ENCODE measurements at regions not wholly inside any gene's neighbourhood (a gene's known extent, or its start where the extent isn't known, plus 50 kb on each side); places are given as distances from the start of the nearest gene placed in this dataset.

DNA sequence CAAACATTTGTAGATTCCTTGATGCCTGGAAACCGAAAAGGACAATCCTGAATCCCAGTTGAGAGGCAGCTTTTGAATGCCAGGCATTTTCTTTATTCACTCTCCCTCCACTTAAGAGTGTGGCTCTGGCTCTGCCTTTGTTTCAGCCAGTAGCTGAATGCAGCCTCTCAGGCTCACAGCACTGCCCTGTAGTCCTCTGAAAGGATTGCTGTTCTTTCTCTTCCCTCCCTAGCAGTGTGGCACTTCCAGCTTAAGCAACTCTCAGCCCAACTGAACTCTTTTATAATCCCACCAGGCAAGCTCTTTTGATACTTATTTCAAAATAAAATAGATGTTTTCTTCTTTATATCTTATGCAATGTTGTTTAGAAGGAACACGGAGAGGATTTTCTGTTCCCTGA lies 415.6 kb downstream of the GJA1 start:
- Histone ChIP-seq H3K27ac (no peak overlapping the region), H3K9me3 (no peaks in the 10 kb centered on the region), H3K4me3 (no peak overlapping the region), H3K4me2 (no peak overlapping the region), H3K4me1 (peaks cover 7% of the 10 kb centered on the region; the same call in 1 of the 3 replicates)
- CTCF ChIA-PET = interaction anchor here (1.0 kb wide), 1 partner anchor 421 kb away, joined by 5 read pairs; no protein-coding TSS in a partner anchor
- DNase-seq (ENCODE audit: low read depth in 1 of 2, low spot score in 1 of 2) = no peak
- POLR2A ChIA-PET = no interaction called here
- no peak for ATAC-seq
- no peak for TF ChIP-seq TFCP2L1 (CRISPR knock-in tag; IDR thresholded peaks at IDR 0.05)
- TF ChIP-seq MAZ (IDR thresholded peaks at IDR 0.05; ENCODE audit: borderline replicate concordance, low read depth, low read length) = no peak
- no peak for TF ChIP-seq MAFK (IDR thresholded peaks at IDR 0.05; ENCODE audit: partially characterized antibody)
- no peak for TF ChIP-seq RARB (CRISPR knock-in tag; IDR thresholded peaks at IDR 0.05)
- no peak for FAIRE-seq
- 75% methylated on average over 2 of the region's 2 CpGs for WGBS (ENCODE audit: missing lambda C conversion rate)

DNA sequence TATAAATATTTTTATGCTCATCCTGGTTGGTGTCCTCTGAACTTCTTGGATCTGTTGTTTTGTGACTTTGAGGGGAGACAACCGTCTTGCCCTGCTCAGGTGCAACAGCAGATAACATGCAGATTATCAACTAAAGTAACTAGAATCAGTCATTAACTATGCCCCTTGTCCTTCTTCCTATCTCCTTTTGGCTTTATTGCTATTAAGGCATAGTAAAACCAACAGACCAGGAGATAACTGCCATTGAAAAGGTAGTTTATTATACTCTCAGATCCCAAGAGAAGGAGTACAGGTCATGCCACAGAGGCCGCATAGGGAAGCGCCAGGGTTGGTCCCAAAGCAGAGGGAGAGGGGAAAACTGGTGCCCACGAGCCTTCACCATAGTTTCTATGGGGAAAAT lies 418.2 kb downstream of the GJA1 start:
- Histone ChIP-seq H3K9me3 (no peaks in the 10 kb centered on the region), H3K27ac (no peak overlapping the region), H3K4me1 (peaks cover 7% of the 10 kb centered on the region; the same call in 1 of the 3 replicates), H3K4me2 (no peak overlapping the region), H3K4me3 (no peak overlapping the region)
- ChIA-PET POLR2A (no interaction called here), CTCF (no interaction called here)
- FAIRE-seq (no peak), ATAC-seq (no peak), DNase-seq (ENCODE audit: low read depth in 1 of 2, low spot score in 1 of 2) (no peak)
- 81% methylated on average over 4 of the region's 4 CpGs for WGBS (ENCODE audit: missing lambda C conversion rate)
- TF ChIP-seq EP300 (IDR thresholded peaks at IDR 0.05) (no peak), ZC3H11A (IDR thresholded peaks at IDR 0.05) (no peak), FOSB (CRISPR knock-in tag; IDR thresholded peaks at IDR 0.05) (no peak), BHLHE40 (IDR thresholded peaks at IDR 0.05; ENCODE audit: low read depth, low read length) (no peak), POLR2AphosphoS2 (conservative IDR thresholded peaks at IDR 0.05; ENCODE audit: low read length) (no peak), JUN (IDR thresholded peaks at IDR 0.05) (no peak), SREBF2 (IDR thresholded peaks at IDR 0.05) (no peak), ZNF302 (CRISPR knock-in tag; IDR thresholded peaks at IDR 0.05) (no peak), EHMT2 (IDR thresholded peaks at IDR 0.05; ENCODE audit: low read depth) (no peak), KDM1A (IDR thresholded peaks at IDR 0.05; ENCODE audit: low read depth) (no peak)
- TF ChIP-seq, protein P1, sequence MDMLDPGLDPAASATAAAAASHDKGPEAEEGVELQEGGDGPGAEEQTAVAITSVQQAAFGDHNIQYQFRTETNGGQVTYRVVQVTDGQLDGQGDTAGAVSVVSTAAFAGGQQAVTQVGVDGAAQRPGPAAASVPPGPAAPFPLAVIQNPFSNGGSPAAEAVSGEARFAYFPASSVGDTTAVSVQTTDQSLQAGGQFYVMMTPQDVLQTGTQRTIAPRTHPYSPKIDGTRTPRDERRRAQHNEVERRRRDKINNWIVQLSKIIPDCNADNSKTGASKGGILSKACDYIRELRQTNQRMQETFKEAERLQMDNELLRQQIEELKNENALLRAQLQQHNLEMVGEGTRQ (IDR thresholded peaks at IDR 0.05) = no peak
- TF ChIP-seq, protein P2, sequence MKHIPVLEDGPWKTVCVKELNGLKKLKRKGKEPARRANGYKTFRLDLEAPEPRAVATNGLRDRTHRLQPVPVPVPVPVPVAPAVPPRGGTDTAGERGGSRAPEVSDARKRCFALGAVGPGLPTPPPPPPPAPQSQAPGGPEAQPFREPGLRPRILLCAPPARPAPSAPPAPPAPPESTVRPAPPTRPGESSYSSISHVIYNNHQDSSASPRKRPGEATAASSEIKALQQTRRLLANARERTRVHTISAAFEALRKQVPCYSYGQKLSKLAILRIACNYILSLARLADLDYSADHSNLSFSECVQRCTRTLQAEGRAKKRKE (CRISPR knock-in tag; IDR thresholded peaks at IDR 0.05; ENCODE audit: low read depth) = no peak
- TF ChIP-seq, protein P3, sequence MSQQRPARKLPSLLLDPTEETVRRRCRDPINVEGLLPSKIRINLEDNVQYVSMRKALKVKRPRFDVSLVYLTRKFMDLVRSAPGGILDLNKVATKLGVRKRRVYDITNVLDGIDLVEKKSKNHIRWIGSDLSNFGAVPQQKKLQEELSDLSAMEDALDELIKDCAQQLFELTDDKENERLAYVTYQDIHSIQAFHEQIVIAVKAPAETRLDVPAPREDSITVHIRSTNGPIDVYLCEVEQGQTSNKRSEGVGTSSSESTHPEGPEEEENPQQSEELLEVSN (IDR thresholded peaks at IDR 0.05; ENCODE audit: borderline replicate concordance, low read depth) = no peak
- TF ChIP-seq, protein P4, sequence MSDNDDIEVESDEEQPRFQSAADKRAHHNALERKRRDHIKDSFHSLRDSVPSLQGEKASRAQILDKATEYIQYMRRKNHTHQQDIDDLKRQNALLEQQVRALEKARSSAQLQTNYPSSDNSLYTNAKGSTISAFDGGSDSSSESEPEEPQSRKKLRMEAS (IDR thresholded peaks at IDR 0.05) = no peak

DNA sequence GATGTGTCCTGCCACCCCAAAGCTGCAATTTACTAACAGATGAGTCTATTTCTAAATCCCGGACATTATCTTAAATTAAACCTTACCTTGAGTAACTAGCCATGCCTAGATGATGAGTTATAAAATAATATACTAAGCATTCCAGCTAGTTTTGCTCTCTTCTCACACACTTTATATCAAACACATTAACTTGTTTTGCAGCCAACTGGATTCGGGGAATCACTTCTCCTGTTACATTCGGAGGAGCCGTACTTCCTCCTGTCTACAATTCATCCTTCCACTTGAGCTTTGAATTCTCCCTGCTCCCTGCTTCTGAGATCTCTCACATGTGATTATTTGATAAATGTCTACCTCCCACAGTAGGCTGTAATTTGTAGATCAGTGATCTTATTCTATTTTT lies 420.1 kb downstream of the GJA1 start:
- 77% methylated on average over 4 of the region's 4 CpGs for WGBS (ENCODE audit: missing lambda C conversion rate)
- FAIRE-seq (no peak), DNase-seq (ENCODE audit: low read depth in 1 of 2, low spot score in 1 of 2) (no peak), ATAC-seq (no peak)
- Histone ChIP-seq H3K27ac (no peak overlapping the region), H3K4me2 (no peak overlapping the region), H3K9me3 (no peaks in the 10 kb centered on the region), H3K4me1 (no peaks in the 10 kb centered on the region), H3K4me3 (no peak overlapping the region)
- ChIA-PET CTCF (no interaction called here), POLR2A (no interaction called here)
- TF ChIP-seq EHF (CRISPR knock-in tag; IDR thresholded peaks at IDR 0.05) (no peak), EHMT2 (IDR thresholded peaks at IDR 0.05; ENCODE audit: low read depth) (no peak), TP53 (CRISPR knock-in tag; IDR thresholded peaks at IDR 0.05) (no peak), MYC (IDR thresholded peaks at IDR 0.05; ENCODE audit: borderline replicate concordance, low read length) (no peak), KDM5A (IDR thresholded peaks at IDR 0.05) (no peak), CHD2 (IDR thresholded peaks at IDR 0.05; ENCODE audit: low read length, partially characterized antibody) (no peak), RCOR1 (IDR thresholded peaks at IDR 0.05; ENCODE audit: low read depth, low read length) (no peak), GATA3 (IDR thresholded peaks at IDR 0.05; ENCODE audit: borderline replicate concordance) (no peak), JUN (IDR thresholded peaks at IDR 0.05) (no peak)
- TF ChIP-seq, protein P1 (IDR thresholded peaks at IDR 0.05) = no peak
- TF ChIP-seq, protein P5, sequence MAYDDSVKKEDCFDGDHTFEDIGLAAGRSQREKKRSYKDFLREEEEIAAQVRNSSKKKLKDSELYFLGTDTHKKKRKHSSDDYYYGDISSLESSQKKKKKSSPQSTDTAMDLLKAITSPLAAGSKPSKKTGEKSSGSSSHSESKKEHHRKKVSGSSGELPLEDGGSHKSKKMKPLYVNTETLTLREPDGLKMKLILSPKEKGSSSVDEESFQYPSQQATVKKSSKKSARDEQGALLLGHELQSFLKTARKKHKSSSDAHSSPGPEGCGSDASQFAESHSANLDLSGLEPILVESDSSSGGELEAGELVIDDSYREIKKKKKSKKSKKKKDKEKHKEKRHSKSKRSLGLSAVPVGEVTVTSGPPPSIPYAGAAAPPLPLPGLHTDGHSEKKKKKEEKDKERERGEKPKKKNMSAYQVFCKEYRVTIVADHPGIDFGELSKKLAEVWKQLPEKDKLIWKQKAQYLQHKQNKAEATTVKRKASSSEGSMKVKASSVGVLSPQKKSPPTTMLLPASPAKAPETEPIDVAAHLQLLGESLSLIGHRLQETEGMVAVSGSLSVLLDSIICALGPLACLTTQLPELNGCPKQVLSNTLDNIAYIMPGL (CRISPR knock-in tag; IDR thresholded peaks at IDR 0.05; ENCODE audit: borderline replicate concordance) = no peak
- TF ChIP-seq, protein P6, sequence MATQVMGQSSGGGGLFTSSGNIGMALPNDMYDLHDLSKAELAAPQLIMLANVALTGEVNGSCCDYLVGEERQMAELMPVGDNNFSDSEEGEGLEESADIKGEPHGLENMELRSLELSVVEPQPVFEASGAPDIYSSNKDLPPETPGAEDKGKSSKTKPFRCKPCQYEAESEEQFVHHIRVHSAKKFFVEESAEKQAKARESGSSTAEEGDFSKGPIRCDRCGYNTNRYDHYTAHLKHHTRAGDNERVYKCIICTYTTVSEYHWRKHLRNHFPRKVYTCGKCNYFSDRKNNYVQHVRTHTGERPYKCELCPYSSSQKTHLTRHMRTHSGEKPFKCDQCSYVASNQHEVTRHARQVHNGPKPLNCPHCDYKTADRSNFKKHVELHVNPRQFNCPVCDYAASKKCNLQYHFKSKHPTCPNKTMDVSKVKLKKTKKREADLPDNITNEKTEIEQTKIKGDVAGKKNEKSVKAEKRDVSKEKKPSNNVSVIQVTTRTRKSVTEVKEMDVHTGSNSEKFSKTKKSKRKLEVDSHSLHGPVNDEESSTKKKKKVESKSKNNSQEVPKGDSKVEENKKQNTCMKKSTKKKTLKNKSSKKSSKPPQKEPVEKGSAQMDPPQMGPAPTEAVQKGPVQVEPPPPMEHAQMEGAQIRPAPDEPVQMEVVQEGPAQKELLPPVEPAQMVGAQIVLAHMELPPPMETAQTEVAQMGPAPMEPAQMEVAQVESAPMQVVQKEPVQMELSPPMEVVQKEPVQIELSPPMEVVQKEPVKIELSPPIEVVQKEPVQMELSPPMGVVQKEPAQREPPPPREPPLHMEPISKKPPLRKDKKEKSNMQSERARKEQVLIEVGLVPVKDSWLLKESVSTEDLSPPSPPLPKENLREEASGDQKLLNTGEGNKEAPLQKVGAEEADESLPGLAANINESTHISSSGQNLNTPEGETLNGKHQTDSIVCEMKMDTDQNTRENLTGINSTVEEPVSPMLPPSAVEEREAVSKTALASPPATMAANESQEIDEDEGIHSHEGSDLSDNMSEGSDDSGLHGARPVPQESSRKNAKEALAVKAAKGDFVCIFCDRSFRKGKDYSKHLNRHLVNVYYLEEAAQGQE (IDR thresholded peaks at IDR 0.05) = no peak

All from A549 (cell line).